ENCODE measurements at regions not wholly inside any gene's neighbourhood (a gene's known extent, or its start where the extent isn't known, plus 50 kb on each side); places are given as distances from the start of the nearest gene placed in this dataset.

DNA sequence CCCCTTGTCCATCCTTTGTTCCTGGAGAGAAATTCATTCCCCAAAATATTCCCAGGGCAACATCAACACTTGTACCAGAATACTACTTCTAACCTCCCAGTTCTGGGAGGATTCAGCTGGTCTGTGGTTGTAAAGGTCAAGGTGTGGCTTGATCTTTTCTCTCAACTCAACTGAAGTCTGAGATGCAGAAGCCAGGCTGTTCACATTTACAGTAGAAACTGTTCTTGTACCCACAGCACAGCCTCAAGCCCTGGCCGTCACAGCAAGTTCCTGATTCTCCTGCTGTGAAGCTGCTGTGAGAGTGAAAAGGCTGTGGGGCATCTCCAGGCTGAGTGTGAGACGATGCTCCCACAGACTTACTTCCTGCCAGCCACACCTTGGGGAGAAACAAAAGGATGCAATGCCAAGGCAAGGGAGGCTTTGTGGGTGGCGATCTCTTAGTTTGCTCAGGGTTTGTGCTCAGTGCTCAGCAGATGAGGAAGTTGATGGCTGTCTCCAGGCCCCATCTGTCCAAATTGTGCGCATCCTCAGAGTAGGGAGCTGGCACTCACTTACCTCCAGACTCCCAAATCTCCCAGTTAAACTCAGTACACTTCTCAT is 143.9 kb upstream of the FOXA2 start:
- Histone ChIP-seq H3K79me2 (ENCODE audit: insufficient read depth, low read length) (no peaks in the 10 kb centered on the region), H3K4me1 (ENCODE audit: insufficient read depth, low read length) (no peaks in the 10 kb centered on the region), H3K4me2 (ENCODE audit: low read depth, low read length) (no peak overlapping the region), H3K27ac (ENCODE audit: extremely low read length, insufficient read depth, low read length) (no peak overlapping the region), H2AFZ (ENCODE audit: low read length) (no peak overlapping the region), H3K4me3 (replicated peaks in 1 of 3; ENCODE audit: insufficient read depth in 1 of 3, low read depth in 2 of 3, low read length in 3 of 3) (no peak overlapping the region), H3K36me3 (replicated peaks in 1 of 2; ENCODE audit: control insufficient read depth in 1 of 2, insufficient read depth in 2 of 2, low read length in 2 of 2) (no peaks in the 10 kb centered on the region), H4K20me1 (ENCODE audit: insufficient read depth, low read length) (no peaks in the 10 kb centered on the region), H3K9me3 (ENCODE audit: low read length) (no peaks in the 10 kb centered on the region), H3K9ac (ENCODE audit: insufficient read depth, low read depth, low read length) (no peak overlapping the region), H3K27me3 (ENCODE audit: control insufficient read depth in 1 of 2, insufficient read depth in 2 of 2, low read length in 2 of 2) (no peaks in the 10 kb centered on the region)
- FAIRE-seq = no peak
- 19% methylated on average over 4 of the region's 4 CpGs for WGBS (ENCODE audit: low lambda C conversion rate)
- DNase-seq (ENCODE audit: low spot score) = no peak
- CTCF ChIA-PET (ENCODE audit: low intra/inter-chr PET ratio, low total read pairs) = no interaction called here
- no TSS peak for BruUV-seq (replicated peaks)
- intact Hi-C loops (cut with micrococcal nuclease; ENCODE audit: unreplicated experiment) (no loop called here), in situ Hi-C loops (cut with HindIII; ENCODE audit: extremely low pct_ligation_motif_present, low pct_unique_long_range_greater_than_20kb) (no loop called here)
- POLR2A ChIA-PET = no interaction called here
- no peak for ATAC-seq
- TF ChIP-seq RBAK (CRISPR knock-in tag; IDR thresholded peaks at IDR 0.05) (no peak), PHF20 (CRISPR knock-in tag; IDR thresholded peaks at IDR 0.05) (no peak), ZSCAN21 (CRISPR knock-in tag; IDR thresholded peaks at IDR 0.05; ENCODE audit: borderline replicate concordance) (no peak), RFXAP (CRISPR knock-in tag; IDR thresholded peaks at IDR 0.05; ENCODE audit: borderline replicate concordance) (no peak), RBM22 (optimal IDR thresholded peaks at IDR 0.05; ENCODE audit: low read length) (no peak)
- TF ChIP-seq, protein P1, sequence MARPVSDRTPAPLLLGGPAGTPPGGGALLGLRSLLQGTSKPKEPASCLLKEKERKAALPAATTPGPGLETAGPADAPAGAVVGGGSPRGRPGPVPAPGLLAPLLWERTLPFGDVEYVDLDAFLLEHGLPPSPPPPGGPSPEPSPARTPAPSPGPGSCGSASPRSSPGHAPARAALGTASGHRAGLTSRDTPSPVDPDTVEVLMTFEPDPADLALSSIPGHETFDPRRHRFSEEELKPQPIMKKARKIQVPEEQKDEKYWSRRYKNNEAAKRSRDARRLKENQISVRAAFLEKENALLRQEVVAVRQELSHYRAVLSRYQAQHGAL (CRISPR knock-in tag; IDR thresholded peaks at IDR 0.05; ENCODE audit: not compliant biosample characterization) = no peak
- TF ChIP-seq, protein P2, sequence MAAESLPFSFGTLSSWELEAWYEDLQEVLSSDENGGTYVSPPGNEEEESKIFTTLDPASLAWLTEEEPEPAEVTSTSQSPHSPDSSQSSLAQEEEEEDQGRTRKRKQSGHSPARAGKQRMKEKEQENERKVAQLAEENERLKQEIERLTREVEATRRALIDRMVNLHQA (CRISPR knock-in tag; IDR thresholded peaks at IDR 0.05) = no peak

DNA sequence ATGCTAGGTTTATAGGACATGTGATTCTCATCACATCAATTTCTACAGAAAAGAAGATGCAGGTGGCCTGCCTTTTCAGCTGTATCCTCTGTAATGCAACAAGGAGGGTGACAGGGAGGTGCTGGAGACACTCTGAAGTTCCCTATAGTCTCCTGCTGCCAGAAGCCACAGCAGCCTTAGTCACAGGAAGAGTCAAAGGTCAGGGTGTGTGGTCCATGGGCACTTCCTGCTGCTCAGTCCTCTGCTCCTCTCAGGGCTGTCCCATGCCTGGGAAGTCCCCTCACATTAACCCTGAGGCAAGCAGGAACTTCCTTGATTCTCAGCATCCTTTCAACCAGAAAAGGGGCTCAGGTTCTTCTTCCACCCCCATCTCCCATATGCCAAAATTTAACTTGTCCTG is 144.8 kb upstream of the FOXA2 start:
- DNase-seq (ENCODE audit: low spot score) (no peak), FAIRE-seq (no peak), ATAC-seq (peak; percentile 74)
- Histone ChIP-seq H3K27me3 (ENCODE audit: control insufficient read depth in 1 of 2, insufficient read depth in 2 of 2, low read length in 2 of 2) (no peaks in the 10 kb centered on the region), H3K9me3 (ENCODE audit: low read length) (no peaks in the 10 kb centered on the region), H3K79me2 (ENCODE audit: insufficient read depth, low read length) (no peaks in the 10 kb centered on the region), H3K27ac (ENCODE audit: extremely low read length, insufficient read depth, low read length) (no peak overlapping the region), H3K4me3 (replicated peaks in 1 of 3; ENCODE audit: insufficient read depth in 1 of 3, low read depth in 2 of 3, low read length in 3 of 3) (no peak overlapping the region), H3K4me2 (ENCODE audit: low read depth, low read length) (no peak overlapping the region), H2AFZ (ENCODE audit: low read length) (no peak overlapping the region), H3K9ac (ENCODE audit: insufficient read depth, low read depth, low read length) (no peak overlapping the region), H3K36me3 (replicated peaks in 1 of 2; ENCODE audit: control insufficient read depth in 1 of 2, insufficient read depth in 2 of 2, low read length in 2 of 2) (no peaks in the 10 kb centered on the region), H3K4me1 (ENCODE audit: insufficient read depth, low read length) (no peaks in the 10 kb centered on the region), H4K20me1 (ENCODE audit: insufficient read depth, low read length) (no peaks in the 10 kb centered on the region)
- intact Hi-C loops (cut with micrococcal nuclease; ENCODE audit: unreplicated experiment) = no loop called here
- ChIA-PET CTCF (ENCODE audit: low intra/inter-chr PET ratio, low total read pairs) (no interaction called here), POLR2A (no interaction called here)
- in situ Hi-C loops (cut with HindIII; ENCODE audit: extremely low pct_ligation_motif_present, low pct_unique_long_range_greater_than_20kb) = no loop called here
- TF ChIP-seq NR2F6 (IDR thresholded peaks at IDR 0.05) = 0 out of 2 replicates have a peak, but pooled peaks have one; percentile 19
- no peak for TF ChIP-seq NR2F6 (CRISPR knock-in tag; IDR thresholded peaks at IDR 0.05)
- TF ChIP-seq HOXD1 (CRISPR knock-in tag; IDR thresholded peaks at IDR 0.05) = no peak
- TF ChIP-seq, protein P3, sequence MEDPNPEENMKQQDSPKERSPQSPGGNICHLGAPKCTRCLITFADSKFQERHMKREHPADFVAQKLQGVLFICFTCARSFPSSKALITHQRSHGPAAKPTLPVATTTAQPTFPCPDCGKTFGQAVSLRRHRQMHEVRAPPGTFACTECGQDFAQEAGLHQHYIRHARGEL (CRISPR knock-in tag; IDR thresholded peaks at IDR 0.05) = no peak
- TF ChIP-seq NR2F1 (CRISPR knock-in tag; IDR thresholded peaks at IDR 0.05) = 0 out of 4 replicates have a peak, but pooled peaks of 1 of the 2 experiments have one; percentile 23
- no peak for TF ChIP-seq GABPA (IDR thresholded peaks at IDR 0.05; ENCODE audit: low read depth, low read length)
- TF ChIP-seq GABPA (CRISPR knock-in tag; IDR thresholded peaks at IDR 0.05; ENCODE audit: low read depth) = peak; percentile 46
- BruUV-seq (replicated peaks) = no TSS peak

All from HepG2 (cell line).